DOHH2 (cell line): ENCODE measurements at regions not wholly inside any gene's neighbourhood (a gene's known extent, or its start where the extent isn't known, plus 50 kb on each side); places are given as distances from the start of the nearest gene placed in this dataset.

ENCODE experiments used
- EZH2phosphoT487 ChIP-seq: fragments of 200-600 bp; sonication (generic); IDR thresholded peaks from 2 replicates; pipeline ENCODE4 v1.6.1; 2017; ENCODE audit warnings: borderline replicate concordance, mild to moderate bottlenecking, antibody characterized with exemption, low read length, moderate library complexity, mixed read lengths
- TF ChIP-seq, protein P1 (sequence below): fragments of 200-600 bp; sonication (generic); IDR thresholded peaks from one replicate; pipeline ENCODE4 v1.5.1; 2014; ENCODE audit warnings: antibody characterized with exemption, mild to moderate bottlenecking, low read depth, low read length; ENCODE audit not compliant: poor library complexity, severe bottlenecking

DNA sequence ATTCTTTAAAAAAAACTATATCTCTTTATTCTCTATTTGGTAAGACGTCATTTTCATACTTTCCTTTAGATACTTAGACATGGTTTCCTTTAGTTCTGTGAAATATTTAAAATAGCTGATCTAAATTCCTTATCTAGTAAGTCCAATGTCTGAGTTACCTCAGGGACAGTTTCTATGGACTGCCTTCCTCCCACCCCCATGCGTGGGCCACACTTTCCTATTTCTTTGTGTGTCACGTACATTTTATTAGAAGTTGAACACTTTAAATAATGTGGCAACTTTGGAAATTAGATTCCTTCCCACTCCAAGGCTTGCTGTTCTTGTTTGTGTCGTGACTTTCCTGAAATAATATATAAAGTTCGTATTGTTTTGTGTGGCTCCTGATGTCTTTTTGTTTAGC, 260.7 kb downstream of the EDEM1 start:
- TF ChIP-seq, protein P1, sequence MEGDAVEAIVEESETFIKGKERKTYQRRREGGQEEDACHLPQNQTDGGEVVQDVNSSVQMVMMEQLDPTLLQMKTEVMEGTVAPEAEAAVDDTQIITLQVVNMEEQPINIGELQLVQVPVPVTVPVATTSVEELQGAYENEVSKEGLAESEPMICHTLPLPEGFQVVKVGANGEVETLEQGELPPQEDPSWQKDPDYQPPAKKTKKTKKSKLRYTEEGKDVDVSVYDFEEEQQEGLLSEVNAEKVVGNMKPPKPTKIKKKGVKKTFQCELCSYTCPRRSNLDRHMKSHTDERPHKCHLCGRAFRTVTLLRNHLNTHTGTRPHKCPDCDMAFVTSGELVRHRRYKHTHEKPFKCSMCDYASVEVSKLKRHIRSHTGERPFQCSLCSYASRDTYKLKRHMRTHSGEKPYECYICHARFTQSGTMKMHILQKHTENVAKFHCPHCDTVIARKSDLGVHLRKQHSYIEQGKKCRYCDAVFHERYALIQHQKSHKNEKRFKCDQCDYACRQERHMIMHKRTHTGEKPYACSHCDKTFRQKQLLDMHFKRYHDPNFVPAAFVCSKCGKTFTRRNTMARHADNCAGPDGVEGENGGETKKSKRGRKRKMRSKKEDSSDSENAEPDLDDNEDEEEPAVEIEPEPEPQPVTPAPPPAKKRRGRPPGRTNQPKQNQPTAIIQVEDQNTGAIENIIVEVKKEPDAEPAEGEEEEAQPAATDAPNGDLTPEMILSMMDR, result no peak
- no peak for TF ChIP-seq EZH2phosphoT487
